T-helper 2 cell (primary cell): ENCODE measurements at regions not wholly inside any gene's neighbourhood (a gene's known extent, or its start where the extent isn't known, plus 50 kb on each side); places are given as distances from the start of the nearest gene placed in this dataset.

Experiments
- DNase-seq, 5 experiments: peaks; one replicate each; pipeline versions ENCODE4 v3.0.0 to v3.0.0-alpha.2; 2012 to 2022

GRCh38 chr1:25080294-25081209, 150.5 kb upstream of the RUNX3 start:
- no peak for DNase-seq

GRCh38 chr1:25079048-25079447, 149.0 kb upstream of the RUNX3 start:
- DNase-seq, result no peak

- DNase-seq, result no peak
Measured at GRCh38 chr1:25074351-25075227, 144.5 kb upstream of the RUNX3 start.

GRCh38 chr1:25073640-25074270, 143.7 kb upstream of the RUNX3 start:
- DNase-seq, result no peak

- no peak for DNase-seq
Measured at GRCh38 chr1:25072461-25072860, 142.4 kb upstream of the RUNX3 start.

- DNase-seq, result peak in 1 of 5 experiments; percentile 34
Measured at GRCh38 chr1:25068829-25069228, 138.8 kb upstream of the RUNX3 start.

GRCh38 chr1:25068316-25068715, 138.2 kb upstream of the RUNX3 start:
- DNase-seq, result no peak

GRCh38 chr1:25067518-25068251, 137.6 kb upstream of the RUNX3 start:
- no peak for DNase-seq

GRCh38 chr1:25066731-25067517, 136.8 kb upstream of the RUNX3 start:
- no peak for DNase-seq

- no peak for DNase-seq
Measured at GRCh38 chr1:25066256-25066655, 136.2 kb upstream of the RUNX3 start.

- peak in 1 of 5 experiments; percentile 82 for DNase-seq
Measured at GRCh38 chr1:25065795-25066238, 135.7 kb upstream of the RUNX3 start.

GRCh38 chr1:25065321-25065721, 135.2 kb upstream of the RUNX3 start:
- DNase-seq, result no peak

- peak in 2 of 5 experiments; percentile 50 to 77 for DNase-seq
Measured at GRCh38 chr1:25064465-25065240, 134.6 kb upstream of the RUNX3 start.

GRCh38 chr1:25063591-25064416, 133.7 kb upstream of the RUNX3 start:
- DNase-seq, result no peak

- no peak for DNase-seq
Measured at GRCh38 chr1:25062621-25063255, 132.7 kb upstream of the RUNX3 start.

- no peak for DNase-seq
Measured at GRCh38 chr1:25061261-25061995, 131.4 kb upstream of the RUNX3 start.

- DNase-seq, result no peak
Measured at GRCh38 chr1:25057188-25057587, 127.1 kb upstream of the RUNX3 start.

GRCh38 chr1:25056536-25056935, 126.5 kb upstream of the RUNX3 start:
- no peak for DNase-seq
